H9 (cell line): ENCODE measurements at regions not wholly inside any gene's neighbourhood (a gene's known extent, or its start where the extent isn't known, plus 50 kb on each side); places are given as distances from the start of the nearest gene placed in this dataset.

Experiments used
- DNase-seq: peaks from one replicate; pipeline ENCODE4 v3.0.0-alpha.2; 2017
- H2AFZ ChIP-seq: one replicate; pipeline ENCODE4 v1.6.1; 2013; ENCODE audit warnings: mild to moderate bottlenecking, low read length, control low read depth, moderate library complexity
- H2AK5ac ChIP-seq: 2 replicates; pipeline ENCODE4 v1.6.1; 2013; ENCODE audit warnings: low read length, control low read depth, mixed read lengths; ENCODE audit not compliant: insufficient read length
- H2BK120ac ChIP-seq: one replicate; pipeline ENCODE4 v1.6.1; 2013; ENCODE audit warnings: low read depth, mild to moderate bottlenecking, low read length, control low read depth, inconsistent platforms; ENCODE audit not compliant: poor library complexity, severe bottlenecking
- H2BK12ac ChIP-seq: 2 replicates; pipeline ENCODE4 v1.6.1; 2013; ENCODE audit warnings: low read length, control low read depth, mixed read lengths, low read depth; ENCODE audit not compliant: insufficient read length
- H2BK15ac ChIP-seq: 2 replicates; pipeline ENCODE4 v1.6.1; 2013; ENCODE audit warnings: low read depth, low read length, control low read depth
- H2BK20ac ChIP-seq: one replicate; pipeline ENCODE4 v1.6.1; 2013; ENCODE audit warnings: low read depth, mild to moderate bottlenecking, low read length, control low read depth, inconsistent platforms; ENCODE audit not compliant: poor library complexity, severe bottlenecking
- H2BK5ac ChIP-seq: 2 replicates; pipeline ENCODE4 v1.6.1; 2013; ENCODE audit warnings: low read length, control low read depth, mixed read lengths; ENCODE audit not compliant: insufficient read length
- H3K14ac ChIP-seq: 2 replicates; pipeline ENCODE4 v1.6.1; 2013; ENCODE audit warnings: low read length, control low read depth; ENCODE audit not compliant: insufficient read depth
- H3K18ac ChIP-seq: 2 replicates; pipeline ENCODE4 v1.6.1; 2013; ENCODE audit warnings: low read depth, mild to moderate bottlenecking, mixed read lengths, low read length, control low read depth; ENCODE audit not compliant: insufficient read length
- H3K23ac ChIP-seq: 2 replicates; pipeline ENCODE4 v1.6.1; 2013; ENCODE audit warnings: low read length, control low read depth, mixed read lengths, low read depth; ENCODE audit not compliant: insufficient read length
- H3K23me2 ChIP-seq: 2 replicates; pipeline ENCODE4 v1.6.1; 2013; ENCODE audit warnings: low read depth, mild to moderate bottlenecking, mixed read lengths, low read length, control low read depth; ENCODE audit not compliant: insufficient read length, poor library complexity, severe bottlenecking
- H3K27ac ChIP-seq: 2 replicates; pipeline ENCODE4 v1.5.1; 2013; ENCODE audit warnings: low read length, control low read depth, mixed read lengths, low read depth; ENCODE audit not compliant: insufficient read length
- H3K27me3 ChIP-seq: 2 replicates; pipeline ENCODE4 v1.6.1; 2013; ENCODE audit warnings: low read length, control low read depth, inconsistent platforms; ENCODE audit not compliant: insufficient read depth
- H3K4ac ChIP-seq: 2 replicates; pipeline ENCODE4 v1.6.1; 2013; ENCODE audit warnings: low read depth, mild to moderate bottlenecking, control low read depth, inconsistent platforms, low read length, moderate library complexity
- H3K4me1 ChIP-seq: 2 replicates; pipeline ENCODE4 v1.6.1; 2013; ENCODE audit warnings: low read length, control low read depth, inconsistent platforms; ENCODE audit not compliant: insufficient read depth
- H3K4me2 ChIP-seq: 2 replicates; pipeline ENCODE4 v1.6.1; 2013; ENCODE audit warnings: low read length, control low read depth, mixed read lengths; ENCODE audit not compliant: insufficient read length, insufficient read depth
- H3K56ac ChIP-seq: 2 replicates; pipeline ENCODE4 v1.6.1; 2013; ENCODE audit warnings: low read depth, mild to moderate bottlenecking, mixed read lengths, low read length, control low read depth; ENCODE audit not compliant: insufficient read length
- H3K79me1 ChIP-seq: 2 replicates; pipeline ENCODE4 v1.6.1; 2013; ENCODE audit warnings: low read depth, mild to moderate bottlenecking, moderate library complexity, low read length, control low read depth, inconsistent platforms; ENCODE audit not compliant: insufficient read depth, poor library complexity, severe bottlenecking
- H3K79me2 ChIP-seq: 2 replicates; pipeline ENCODE4 v1.6.1; 2013; ENCODE audit warnings: low read length, control low read depth, inconsistent platforms; ENCODE audit not compliant: insufficient read depth
- H3K9ac ChIP-seq: 2 replicates; pipeline ENCODE4 v1.6.1; 2013; ENCODE audit warnings: low read length, control low read depth, mixed read lengths; ENCODE audit not compliant: insufficient read length; ENCODE audit errors: extremely low read depth
- H3K9me3 ChIP-seq: one replicate; pipeline ENCODE4 v1.6.1; 2013; ENCODE audit warnings: low read depth, low read length, inconsistent platforms; ENCODE audit not compliant: control insufficient read depth
- H3T11ph ChIP-seq: one replicate; pipeline ENCODE4 v1.6.1; 2013; ENCODE audit warnings: mild to moderate bottlenecking, low read length, control low read depth, inconsistent platforms
- H4K20me1 ChIP-seq: one replicate; pipeline ENCODE4 v1.6.1; 2013; ENCODE audit not compliant: control insufficient read depth, insufficient read length, insufficient read depth
- H4K5ac ChIP-seq: 2 replicates; pipeline ENCODE4 v1.6.1; 2013; ENCODE audit warnings: low read depth, mild to moderate bottlenecking, mixed read lengths, low read length, control low read depth; ENCODE audit not compliant: insufficient read length
- H4K8ac ChIP-seq: replicated peaks from 2 replicates; pipeline ENCODE4 v1.6.1; 2013; ENCODE audit warnings: low read length, control low read depth, mixed read lengths, low read depth; ENCODE audit not compliant: insufficient read length
- H4K91ac ChIP-seq: 2 replicates; pipeline ENCODE4 v1.6.1; 2013; ENCODE audit warnings: low read depth, mild to moderate bottlenecking, moderate library complexity, mixed read lengths, low read length, control low read depth; ENCODE audit not compliant: insufficient read length
- H3K27ac Mint-ChIP-seq, 3 experiments: 2 replicates in 2 of 3; 3 replicates in 1 of 3; pipeline ENCODE4 v1.8.0; 2020 to 2021; ENCODE audit warnings: mixed read lengths in 3 of 3, mild to moderate bottlenecking in 1 of 3, moderate library complexity in 1 of 3
- H3K27me3 Mint-ChIP-seq: 2 replicates; pipeline ENCODE4 v1.8.0; 2021; ENCODE audit warnings: low read depth, mild to moderate bottlenecking, moderate library complexity, mixed read lengths
- H3K36me3 Mint-ChIP-seq, 3 experiments: 2 replicates in 2 of 3; 3 replicates in 1 of 3; pipeline ENCODE4 v1.8.0; 2020 to 2021; ENCODE audit warnings: low read depth in 3 of 3, mixed read lengths in 3 of 3; ENCODE audit not compliant: insufficient read depth in 1 of 3
- H3K4me1 Mint-ChIP-seq, 2 experiments: 2 replicates each; pipeline ENCODE4 v1.8.0; 2020; ENCODE audit warnings: mixed read lengths in 2 of 2
- H3K4me3 Mint-ChIP-seq, 2 experiments: 2 replicates in 1 of 2; 3 replicates in 1 of 2; pipeline ENCODE4 v1.8.0; 2020 to 2021; ENCODE audit warnings: mild to moderate bottlenecking in 2 of 2, mixed read lengths in 2 of 2, moderate library complexity in 1 of 2
- H3K9me3 Mint-ChIP-seq, 2 experiments: 2 replicates in 1 of 2; 3 replicates in 1 of 2; pipeline ENCODE4 v1.8.0; 2020; ENCODE audit warnings: mild to moderate bottlenecking in 2 of 2, mixed read lengths in 2 of 2, moderate library complexity in 1 of 2
- TF ChIP-seq, protein P1 (sequence below): fragments of 200-600 bp; sonication (generic); conservative IDR thresholded peaks from 3 replicates; pipeline ENCODE4 v1.8.0; 2021; ENCODE audit warnings: antibody characterized with exemption, mild to moderate bottlenecking

DNA sequence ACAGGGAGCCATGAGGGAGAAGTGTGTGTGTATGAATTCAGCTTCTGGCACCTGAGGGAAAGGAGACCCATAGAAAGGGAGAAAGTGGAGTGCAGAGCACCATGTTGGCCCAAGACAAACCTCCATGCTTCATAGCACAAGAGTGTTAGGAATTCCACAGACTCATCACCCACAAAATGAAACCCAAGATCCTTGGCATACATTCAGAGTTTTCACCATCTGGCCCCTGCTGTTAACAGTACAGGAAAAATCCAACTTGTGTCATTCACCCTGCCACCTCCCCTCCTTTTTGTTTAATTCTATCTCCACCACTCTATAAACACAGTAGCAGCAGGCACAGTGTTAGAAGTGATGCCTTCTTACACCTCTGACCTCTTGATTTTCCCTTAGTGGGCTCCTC is 60.0 kb upstream of the MNS1 start:
- Mint-ChIP-seq H3K4me3 (no peak overlapping the region), H3K4me1 (peaks cover 4 to 17% of the 10 kb centered on the region in 2 experiments; a peak in 2 of 4 replicates), H3K27me3 (peaks cover 2% of the 10 kb centered on the region; the same call in 1 of the 2 replicates), H3K27ac (no peak overlapping the region), H3K36me3 (peaks cover 0 to 6% (median 2%) of the 10 kb centered on the region in 3 experiments; a peak in 2 of 7 replicates), H3K9me3 (peaks cover 5 to 9% of the 10 kb centered on the region in 2 experiments)
- no peak overlapping the region for H3K14ac ChIP-seq
- no peak for DNase-seq
- H3K4me2 ChIP-seq: no peak overlapping the region
- H3K23ac ChIP-seq: no peak overlapping the region
- no peak overlapping the region for H2BK12ac ChIP-seq
- TF ChIP-seq, protein P1, sequence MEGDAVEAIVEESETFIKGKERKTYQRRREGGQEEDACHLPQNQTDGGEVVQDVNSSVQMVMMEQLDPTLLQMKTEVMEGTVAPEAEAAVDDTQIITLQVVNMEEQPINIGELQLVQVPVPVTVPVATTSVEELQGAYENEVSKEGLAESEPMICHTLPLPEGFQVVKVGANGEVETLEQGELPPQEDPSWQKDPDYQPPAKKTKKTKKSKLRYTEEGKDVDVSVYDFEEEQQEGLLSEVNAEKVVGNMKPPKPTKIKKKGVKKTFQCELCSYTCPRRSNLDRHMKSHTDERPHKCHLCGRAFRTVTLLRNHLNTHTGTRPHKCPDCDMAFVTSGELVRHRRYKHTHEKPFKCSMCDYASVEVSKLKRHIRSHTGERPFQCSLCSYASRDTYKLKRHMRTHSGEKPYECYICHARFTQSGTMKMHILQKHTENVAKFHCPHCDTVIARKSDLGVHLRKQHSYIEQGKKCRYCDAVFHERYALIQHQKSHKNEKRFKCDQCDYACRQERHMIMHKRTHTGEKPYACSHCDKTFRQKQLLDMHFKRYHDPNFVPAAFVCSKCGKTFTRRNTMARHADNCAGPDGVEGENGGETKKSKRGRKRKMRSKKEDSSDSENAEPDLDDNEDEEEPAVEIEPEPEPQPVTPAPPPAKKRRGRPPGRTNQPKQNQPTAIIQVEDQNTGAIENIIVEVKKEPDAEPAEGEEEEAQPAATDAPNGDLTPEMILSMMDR: no peak
- no peaks in the 10 kb centered on the region for H3K79me2 ChIP-seq
- H3K79me1 ChIP-seq: no peaks in the 10 kb centered on the region
- no peak overlapping the region for H2AFZ ChIP-seq
- peak overlapping the region; percentile 30 for H4K5ac ChIP-seq
- H3K9ac ChIP-seq: no peak overlapping the region
- no peaks in the 10 kb centered on the region for H3K9me3 ChIP-seq
- no peak overlapping the region for H3K27ac ChIP-seq
- no peak overlapping the region for H3K18ac ChIP-seq
- H4K20me1 ChIP-seq: no peaks in the 10 kb centered on the region
- no peaks in the 10 kb centered on the region for H3K4me1 ChIP-seq
- no peak overlapping the region for H2BK20ac ChIP-seq
- H4K8ac ChIP-seq: peak overlapping the region; percentile 55
- H4K91ac ChIP-seq: no peak overlapping the region
- H3K23me2 ChIP-seq: no peaks in the 10 kb centered on the region
- no peak overlapping the region for H2BK5ac ChIP-seq
- no peak overlapping the region for H3K4ac ChIP-seq
- H2BK15ac ChIP-seq: no peak overlapping the region
- no peak overlapping the region for H3K56ac ChIP-seq
- H3T11ph ChIP-seq: no peak overlapping the region
- H2BK120ac ChIP-seq: no peak overlapping the region
- H2AK5ac ChIP-seq: no peak overlapping the region
- H3K27me3 ChIP-seq: no peaks in the 10 kb centered on the region
